CD4-positive, alpha-beta memory T cell (primary cell): ENCODE measurements at regions not wholly inside any gene's neighbourhood (a gene's known extent, or its start where the extent isn't known, plus 50 kb on each side); places are given as distances from the start of the nearest gene placed in this dataset.
A peak's percentile ranks its signal among the peaks of the same experiment; 100 is the strongest.

Experiments
- CTCF ChIA-PET: fragments of 350-600 bp; sonication (Branson Sonifier 250); formaldehyde crosslinking; loops from one replicate; lab custom pipeline; 2021; ENCODE audit warnings: inconsistent platforms; ENCODE audit not compliant: partially characterized antibody; lab: Charles Lee
- POLR2A ChIA-PET: fragments of 350-600 bp; sonication (Branson Sonifier 250); formaldehyde crosslinking; loops from one replicate; lab custom pipeline; 2021; ENCODE audit not compliant: partially characterized antibody; lab: Charles Lee
- DNase-seq, 5 donors: peaks; one replicate each; pipeline versions ENCODE4 v3.0.0 to v3.0.0-alpha.2; 2020 to 2022; ENCODE audit warnings: mixed read lengths in 1 of 5
- H3K27ac ChIP-seq: one replicate; pipeline ENCODE4 v1.7.0; 2013; ENCODE audit warnings: low read depth, low read length
- H3K27me3 ChIP-seq: 2 replicates; pipeline ENCODE4 v1.7.0; 2013; ENCODE audit warnings: mild to moderate bottlenecking, low read length, moderate library complexity; ENCODE audit not compliant: insufficient read depth
- H3K36me3 ChIP-seq: 2 replicates; pipeline ENCODE4 v1.7.0; 2013; ENCODE audit warnings: mild to moderate bottlenecking, low read length, moderate library complexity; ENCODE audit not compliant: insufficient read depth
- H3K4me1 ChIP-seq: 2 replicates; pipeline ENCODE4 v1.7.0; 2013; ENCODE audit warnings: mild to moderate bottlenecking, low read length, moderate library complexity; ENCODE audit not compliant: insufficient read depth
- H3K4me3 ChIP-seq, 2 donors: one replicate each; pipeline ENCODE4 v1.7.0; 2013; ENCODE audit warnings: low read length in 2 of 2, mild to moderate bottlenecking in 1 of 2
- H3K9me3 ChIP-seq, 2 donors: one replicate each; pipeline ENCODE4 v1.7.0; 2013; ENCODE audit warnings: low read length in 2 of 2, control low read depth in 1 of 2; ENCODE audit not compliant: control insufficient read depth in 1 of 2
- H3K27ac Mint-ChIP-seq, 7 donors: one replicate each; pipeline ENCODE4 v1.8.0; 2020 to 2021; ENCODE audit warnings: mixed read lengths in 7 of 7, mild to moderate bottlenecking in 6 of 7, inconsistent platforms in 3 of 7, moderate library complexity in 3 of 7
- H3K27me3 Mint-ChIP-seq, 2 donors: one replicate each; pipeline ENCODE4 v1.8.0; 2020 to 2021; ENCODE audit warnings: mixed read lengths in 2 of 2
- H3K36me3 Mint-ChIP-seq, 2 donors: one replicate each; pipeline ENCODE4 v1.8.0; 2020 to 2021; ENCODE audit warnings: mixed read lengths in 2 of 2, inconsistent platforms in 1 of 2, mild to moderate bottlenecking in 1 of 2
- H3K4me1 Mint-ChIP-seq, 4 donors: one replicate each; pipeline ENCODE4 v1.8.0; 2020 to 2021; ENCODE audit warnings: mixed read lengths in 4 of 4, mild to moderate bottlenecking in 1 of 4
- H3K4me3 Mint-ChIP-seq, 8 donors: one replicate each; pipeline ENCODE4 v1.8.0; 2020 to 2021; ENCODE audit warnings: mixed read lengths in 8 of 8, mild to moderate bottlenecking in 7 of 8, moderate library complexity in 6 of 8, inconsistent platforms in 3 of 8
- H3K9me3 Mint-ChIP-seq, 8 donors: one replicate each; pipeline ENCODE4 v1.8.0; 2020 to 2021; ENCODE audit warnings: mixed read lengths in 8 of 8, mild to moderate bottlenecking in 5 of 8, inconsistent platforms in 3 of 8, moderate library complexity in 1 of 8
- intact Hi-C: fragments of 100-400 bp; cut with micrococcal nuclease; formaldehyde crosslinking; loops from one replicate; pipeline ENCODE4 v1.15.1; 2023

- no peaks in the 10 kb centered on the region for H3K27me3 ChIP-seq
- Mint-ChIP-seq H3K4me3 (no peak overlapping the region), H3K27me3 (no peaks in the 10 kb centered on the region), H3K36me3 (no peaks in the 10 kb centered on the region), H3K4me1 (no peaks in the 10 kb centered on the region), H3K27ac (no peak overlapping the region), H3K9me3 (peaks cover 5 to 22% (median 15%) of the 10 kb centered on the region in 8 donors)
- no peaks in the 10 kb centered on the region for H3K36me3 ChIP-seq
- intact Hi-C loops, result no loop called here
- H3K4me3 ChIP-seq, result no peak overlapping the region
- ChIA-PET POLR2A (no interaction called here), CTCF (no interaction called here)
- no peaks in the 10 kb centered on the region for H3K4me1 ChIP-seq
- no peak overlapping the region for H3K27ac ChIP-seq
- H3K9me3 ChIP-seq, result no peaks in the 10 kb centered on the region
- DNase-seq, result no peak
These were observed 846.9 kb upstream of the VRK2 start for GRCh38 chr2:57199663-57200062.

DNA sequence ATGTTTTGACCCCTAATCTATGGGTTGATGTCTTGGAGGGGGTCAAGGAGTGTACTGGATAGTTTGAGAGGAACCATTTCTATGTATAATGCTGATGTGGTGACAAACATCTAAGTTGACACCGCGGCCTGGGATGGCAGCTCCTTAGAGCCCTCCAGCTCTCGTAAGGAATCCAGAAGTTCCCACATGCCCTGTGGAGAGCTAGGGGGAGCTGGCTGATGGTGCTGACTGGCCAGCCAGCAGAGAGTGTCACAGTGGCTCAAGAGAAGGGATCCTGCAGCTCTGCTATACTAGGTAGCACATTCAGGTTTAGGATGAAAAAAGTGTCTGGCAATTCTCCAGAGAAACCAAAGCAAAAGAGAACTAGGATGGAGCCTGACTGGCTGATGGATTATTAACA lies 842.2 kb upstream of the VRK2 start:
- Mint-ChIP-seq H3K36me3 (no peaks in the 10 kb centered on the region), H3K4me3 (no peak overlapping the region), H3K27ac (peak overlapping the region in 1 of 7 donors; percentile 59), H3K9me3 (peaks cover 0 to 20% (median 5%) of the 10 kb centered on the region in 8 donors), H3K4me1 (no peaks in the 10 kb centered on the region), H3K27me3 (no peaks in the 10 kb centered on the region)
- H3K27ac ChIP-seq, result no peak overlapping the region
- H3K36me3 ChIP-seq, result no peaks in the 10 kb centered on the region
- H3K4me3 ChIP-seq, result no peak overlapping the region
- H3K4me1 ChIP-seq, result no peaks in the 10 kb centered on the region
- ChIA-PET POLR2A (no interaction called here), CTCF (no interaction called here)
- intact Hi-C loops, result no loop called here
- H3K9me3 ChIP-seq, result no peaks in the 10 kb centered on the region
- H3K27me3 ChIP-seq, result no peaks in the 10 kb centered on the region
- DNase-seq, result no peak

GRCh38 chr2:57205241-57205640 lies 841.4 kb upstream of the VRK2 start:
- DNase-seq, result no peak
- Mint-ChIP-seq H3K9me3 (peaks cover 0 to 18% (median 4%) of the 10 kb centered on the region in 8 donors), H3K4me1 (no peaks in the 10 kb centered on the region), H3K36me3 (no peaks in the 10 kb centered on the region), H3K27ac (no peak overlapping the region), H3K4me3 (no peak overlapping the region), H3K27me3 (no peaks in the 10 kb centered on the region)
- H3K27ac ChIP-seq, result no peak overlapping the region
- no peaks in the 10 kb centered on the region for H3K4me1 ChIP-seq
- H3K36me3 ChIP-seq, result no peaks in the 10 kb centered on the region
- no peak overlapping the region for H3K4me3 ChIP-seq
- H3K9me3 ChIP-seq, result no peaks in the 10 kb centered on the region
- H3K27me3 ChIP-seq, result no peaks in the 10 kb centered on the region
- intact Hi-C loops, result no loop called here
- ChIA-PET POLR2A (no interaction called here), CTCF (no interaction called here)

DNA sequence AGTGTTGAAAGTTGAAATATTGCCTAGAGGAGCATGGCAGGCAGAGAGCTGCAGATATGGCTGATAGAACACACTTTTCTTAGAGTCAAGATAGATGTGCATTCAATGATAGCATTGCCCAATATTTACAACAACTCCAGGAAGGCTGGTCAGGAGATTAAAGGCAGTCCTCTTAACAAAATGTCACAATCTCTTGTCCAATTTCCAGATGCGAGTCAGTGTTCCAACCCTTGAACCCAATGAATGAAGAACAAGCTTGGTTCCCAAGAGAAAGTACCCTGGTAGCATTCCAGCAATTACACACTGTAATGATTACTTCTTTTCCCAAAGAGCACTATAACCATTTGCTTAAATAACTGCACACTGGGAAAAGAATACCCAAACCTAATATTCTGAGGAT lies 839.4 kb upstream of the VRK2 start:
- Histone ChIP-seq H3K4me3 (no peak overlapping the region), H3K36me3 (no peaks in the 10 kb centered on the region), H3K9me3 (no peaks in the 10 kb centered on the region), H3K27ac (no peak overlapping the region), H3K27me3 (no peaks in the 10 kb centered on the region), H3K4me1 (no peaks in the 10 kb centered on the region)
- CTCF ChIA-PET, result no interaction called here
- H3K4me3 Mint-ChIP-seq, result no peak overlapping the region
- intact Hi-C loops, result no loop called here
- DNase-seq, result no peak
- no peaks in the 10 kb centered on the region for H3K4me1 Mint-ChIP-seq
- H3K36me3 Mint-ChIP-seq, result no peaks in the 10 kb centered on the region
- H3K27me3 Mint-ChIP-seq, result no peaks in the 10 kb centered on the region
- H3K9me3 Mint-ChIP-seq, result peaks cover 0 to 12% (median 5%) of the 10 kb centered on the region in 8 donors
- POLR2A ChIA-PET, result no interaction called here
- H3K27ac Mint-ChIP-seq, result no peak overlapping the region

GRCh38 chr2:57209799-57210198 lies 836.8 kb upstream of the VRK2 start:
- peaks cover 4 to 22% (median 10%) of the 10 kb centered on the region in 8 donors for H3K9me3 Mint-ChIP-seq
- H3K27me3 Mint-ChIP-seq, result no peaks in the 10 kb centered on the region
- Histone ChIP-seq H3K4me1 (no peaks in the 10 kb centered on the region), H3K27me3 (no peaks in the 10 kb centered on the region), H3K4me3 (no peak overlapping the region), H3K9me3 (no peaks in the 10 kb centered on the region), H3K27ac (no peak overlapping the region), H3K36me3 (no peaks in the 10 kb centered on the region)
- H3K4me3 Mint-ChIP-seq, result no peak overlapping the region
- CTCF ChIA-PET, result no interaction called here
- no peak overlapping the region for H3K27ac Mint-ChIP-seq
- H3K36me3 Mint-ChIP-seq, result no peaks in the 10 kb centered on the region
- POLR2A ChIA-PET, result no interaction called here
- no peak for DNase-seq
- intact Hi-C loops, result no loop called here
- H3K4me1 Mint-ChIP-seq, result no peaks in the 10 kb centered on the region

- CTCF ChIA-PET, result no interaction called here
- Histone ChIP-seq H3K27ac (no peak overlapping the region), H3K27me3 (no peaks in the 10 kb centered on the region), H3K4me3 (no peak overlapping the region), H3K36me3 (no peaks in the 10 kb centered on the region), H3K4me1 (no peaks in the 10 kb centered on the region), H3K9me3 (no peaks in the 10 kb centered on the region)
- DNase-seq, result no peak
- Mint-ChIP-seq H3K9me3 (peaks cover 4 to 23% (median 10%) of the 10 kb centered on the region in 8 donors), H3K27ac (no peak overlapping the region), H3K36me3 (no peaks in the 10 kb centered on the region), H3K4me3 (no peak overlapping the region), H3K27me3 (no peaks in the 10 kb centered on the region), H3K4me1 (no peaks in the 10 kb centered on the region)
- POLR2A ChIA-PET, result no interaction called here
- intact Hi-C loops, result no loop called here
These were observed 835.8 kb upstream of the VRK2 start for GRCh38 chr2:57210855-57211254.

GRCh38 chr2:57217013-57217412 lies 829.6 kb upstream of the VRK2 start:
- H3K4me3 ChIP-seq, result no peak overlapping the region
- H3K36me3 Mint-ChIP-seq, result no peaks in the 10 kb centered on the region
- intact Hi-C loops, result no loop called here
- DNase-seq, result no peak
- H3K9me3 Mint-ChIP-seq, result peaks cover 4 to 41% (median 21%) of the 10 kb centered on the region in 8 donors
- peaks cover 0 to 3% of the 10 kb centered on the region in 2 donors for H3K9me3 ChIP-seq
- H3K27ac Mint-ChIP-seq, result no peak overlapping the region
- no peak overlapping the region for H3K4me3 Mint-ChIP-seq
- CTCF ChIA-PET, result no interaction called here
- no peaks in the 10 kb centered on the region for H3K4me1 Mint-ChIP-seq
- H3K36me3 ChIP-seq, result no peaks in the 10 kb centered on the region
- no peaks in the 10 kb centered on the region for H3K4me1 ChIP-seq
- H3K27ac ChIP-seq, result no peak overlapping the region
- H3K27me3 ChIP-seq, result no peaks in the 10 kb centered on the region
- POLR2A ChIA-PET, result no interaction called here
- no peaks in the 10 kb centered on the region for H3K27me3 Mint-ChIP-seq

- Mint-ChIP-seq H3K36me3 (no peaks in the 10 kb centered on the region), H3K4me1 (no peaks in the 10 kb centered on the region), H3K27me3 (no peaks in the 10 kb centered on the region), H3K9me3 (peaks cover 1 to 35% (median 17%) of the 10 kb centered on the region in 8 donors), H3K4me3 (no peak overlapping the region), H3K27ac (no peak overlapping the region)
- Histone ChIP-seq H3K9me3 (peaks cover 0 to 3% of the 10 kb centered on the region in 2 donors), H3K36me3 (no peaks in the 10 kb centered on the region), H3K27ac (no peak overlapping the region), H3K4me3 (no peak overlapping the region), H3K4me1 (no peaks in the 10 kb centered on the region), H3K27me3 (no peaks in the 10 kb centered on the region)
- POLR2A ChIA-PET, result no interaction called here
- intact Hi-C loops, result no loop called here
- CTCF ChIA-PET, result no interaction called here
- no peak for DNase-seq
These were observed 828.4 kb upstream of the VRK2 start for GRCh38 chr2:57218206-57218605.
